GM12878 (cell line): ENCODE measurements at regions not wholly inside any gene's neighbourhood (a gene's known extent, or its start where the extent isn't known, plus 50 kb on each side); places are given as distances from the start of the nearest gene placed in this dataset.

Source experiments
- ATAC-seq: fragments of 200-7000 bp; cut with Tn5 transposase; 3 replicates; pipeline ENCODE4 v1.9.1; 2020; ENCODE audit warnings: mild to moderate bottlenecking, moderate library complexity
- BruUV-seq: library from RNA; stranded (reverse); fragments of 400-500 nt; replicated peaks from 2 replicates; lab custom pipeline; 2021; lab: Mats Ljungman, UMichigan
- CTCF ChIA-PET: fragments of 300-600 bp; sonication (Branson Sonifier 250); formaldehyde crosslinking; extraction: SDS; loops from one replicate; lab custom pipeline; 2021; ENCODE audit warnings: inconsistent platforms; lab: Yijun Ruan, JAX
- POLR2A ChIA-PET: fragments of 350-600 bp; formaldehyde crosslinking; extraction: SDS; loops from one replicate; lab custom pipeline; 2021; ENCODE audit warnings: inconsistent platforms; lab: Charles Lee
- RAD21 ChIA-PET: fragments of 300-600 bp; sonication (Branson Sonifier 250); formaldehyde crosslinking; loops from one replicate; lab custom pipeline; 2023; ENCODE audit warnings: antibody characterized with exemption; ENCODE audit not compliant: unreplicated experiment; lab: Charles Lee
- SMC1A ChIA-PET: fragments of 300-600 bp; sonication (Branson Sonifier 250); formaldehyde crosslinking; loops from one replicate; lab custom pipeline; 2023; ENCODE audit not compliant: unreplicated experiment, uncharacterized antibody; lab: Charles Lee
- DNase-seq: peaks from one replicate; pipeline ENCODE4 v3.0.0-alpha.2; 2011; ENCODE audit warnings: low read depth, low spot score
- FAIRE-seq: peaks from 3 replicates; lab custom pipeline; 2011; peaks lifted over from hg19 to GRCh38; lab: Jason Lieb, UNC
- H2AFZ ChIP-seq: 2 replicates; pipeline ENCODE4 v1.6.0; 2011; ENCODE audit warnings: low read depth, low read length, control low read depth; ENCODE audit not compliant: control insufficient read depth
- H3K27ac ChIP-seq: 2 replicates; pipeline ENCODE4 v1.5.1; 2011; ENCODE audit warnings: control low read depth; ENCODE audit not compliant: control insufficient read depth, insufficient read depth
- H3K27me3 ChIP-seq, 2 experiments: replicated peaks in 1 of 2; 2 replicates each; pipeline versions ENCODE4 v1.6.0 to v1.6.1; 2011; ENCODE audit warnings: low read length in 1 of 2; ENCODE audit not compliant: control insufficient read depth in 2 of 2, insufficient read depth in 2 of 2
- H3K36me3 ChIP-seq, 2 experiments: 2 replicates each; pipeline ENCODE4 v1.5.1; 2011; ENCODE audit warnings: low read length in 1 of 2; ENCODE audit not compliant: control insufficient read depth in 2 of 2, insufficient read depth in 2 of 2
- H3K4me1 ChIP-seq: 2 replicates; pipeline ENCODE4 v1.6.1; 2011; ENCODE audit warnings: mild to moderate bottlenecking, low read length, moderate library complexity, mixed read lengths; ENCODE audit not compliant: control insufficient read depth, insufficient read depth
- H3K4me2 ChIP-seq: 2 replicates; pipeline ENCODE4 v1.6.0; 2011; ENCODE audit warnings: control low read depth; ENCODE audit not compliant: control insufficient read depth, insufficient read depth
- H3K4me3 ChIP-seq: fragments of 200-600 bp; sonication (generic); 2 replicates; pipeline ENCODE4 v1.5.1; 2016
- H3K79me2 ChIP-seq: 2 replicates; pipeline ENCODE4 v1.6.0; 2011; ENCODE audit warnings: low read length; ENCODE audit not compliant: control insufficient read depth, insufficient read depth
- H3K9ac ChIP-seq: 2 replicates; pipeline ENCODE4 v1.8.0; 2011; ENCODE audit warnings: low read length, control low read depth, mixed read lengths; ENCODE audit not compliant: control insufficient read depth, insufficient read depth
- H3K9me3 ChIP-seq: replicated peaks from 3 replicates; pipeline ENCODE4 v1.5.1; 2011; ENCODE audit warnings: mild to moderate bottlenecking, low read length; ENCODE audit not compliant: control insufficient read depth, insufficient read depth
- H4K20me1 ChIP-seq: 2 replicates; pipeline ENCODE4 v1.6.0; 2011; ENCODE audit not compliant: control insufficient read depth, insufficient read depth
- CREB1 ChIP-seq: IDR thresholded peaks from 2 replicates; pipeline ENCODE4 v1.6.1; 2012; ENCODE audit warnings: low read depth, mild to moderate bottlenecking, inconsistent platforms
- E2F8 ChIP-seq: fragments of 450-650 bp; IDR thresholded peaks from 2 replicates; pipeline ENCODE4 v1.6.1; 2018; ENCODE audit warnings: mild to moderate bottlenecking, low read depth, moderate library complexity; ENCODE audit not compliant: partially characterized antibody
- HDAC2 ChIP-seq: fragments of 200-600 bp; sonication (generic); IDR thresholded peaks from 2 replicates; pipeline ENCODE4 v1.6.1; 2017
- IRF5 ChIP-seq: fragments of 450-650 bp; IDR thresholded peaks from 2 replicates; pipeline ENCODE4 v1.6.1; 2017; ENCODE audit warnings: borderline replicate concordance
- JUND ChIP-seq: IDR thresholded peaks from 2 replicates; pipeline ENCODE4 v1.6.1; 2012; ENCODE audit warnings: low read depth, mild to moderate bottlenecking, low read length, improper control_type of control experiment, moderate library complexity
- LARP7 ChIP-seq: fragments of 450-650 bp; IDR thresholded peaks from 2 replicates; pipeline ENCODE4 v1.6.1; 2017; ENCODE audit warnings: mild to moderate bottlenecking
- MYB ChIP-seq: fragments of 150-350 bp; IDR thresholded peaks from 2 replicates; pipeline ENCODE4 v1.6.1; 2014; ENCODE audit warnings: mild to moderate bottlenecking, low read depth, low read length, borderline replicate concordance
- NFYB ChIP-seq: IDR thresholded peaks from 2 replicates; pipeline ENCODE4 v1.6.1; 2011; ENCODE audit warnings: low read depth, mild to moderate bottlenecking, low read length, improper control_type of control experiment, moderate library complexity; ENCODE audit not compliant: insufficient read depth
- PAX5 ChIP-seq: IDR thresholded peaks from 2 replicates; pipeline ENCODE4 v1.6.1; 2011; ENCODE audit warnings: low read depth, low read length, borderline replicate concordance
- RFX5 ChIP-seq: IDR thresholded peaks from 2 replicates; pipeline ENCODE4 v1.6.1; 2011; ENCODE audit warnings: low read depth, low read length, improper control_type of control experiment
- SIN3A ChIP-seq: IDR thresholded peaks from 2 replicates; pipeline ENCODE4 v1.6.1; 2012; ENCODE audit warnings: low read depth, low read length, improper control_type of control experiment
- SMAD1 ChIP-seq: fragments of 450-650 bp; IDR thresholded peaks from 2 replicates; pipeline ENCODE4 v1.6.1; 2018; ENCODE audit warnings: mild to moderate bottlenecking, low read depth; ENCODE audit not compliant: partially characterized antibody
- ZNF24 ChIP-seq: fragments of 450-650 bp; IDR thresholded peaks from 2 replicates; pipeline ENCODE4 v1.6.1; 2017; ENCODE audit warnings: antibody characterized with exemption, mild to moderate bottlenecking
- ZNF622 ChIP-seq: fragments of 450-650 bp; IDR thresholded peaks from 2 replicates; pipeline ENCODE4 v1.6.1; 2017; ENCODE audit warnings: mild to moderate bottlenecking, inconsistent platforms
- WGBS: methylation state at CpG from one replicate; pipeline ENCODE4 v1.1.6; 2016; ENCODE audit warnings: low lambda C conversion rate; ENCODE audit not compliant: insufficient replicate concordance, insufficient coverage; ENCODE audit errors: missing lambda C conversion rate; 5-methylcytosine and 5-hydroxymethylcytosine counted together
- in situ Hi-C: fragments of 300-500 bp; cut with MboI; formaldehyde crosslinking; loops from 9 replicates; pipeline ENCODE4 v1.14.3; 2018; ENCODE audit warnings: mixed read lengths
- intact Hi-C: fragments of 100-400 bp; cut with micrococcal nuclease; formaldehyde crosslinking; loops from one replicate; pipeline ENCODE4 v1.14.2; 2022; ENCODE audit not compliant: unreplicated experiment
- TF ChIP-seq, protein P1 (sequence below): fragments of 450-650 bp; formaldehyde crosslinking; IDR thresholded peaks from 2 replicates; pipeline ENCODE4 v1.5.0; 2022; ENCODE audit warnings: mild to moderate bottlenecking, missing genetic modification characterization

GRCh38 chr22:49151256-49152126 lies 676.2 kb downstream of the BRD1 start:
- H3K27ac ChIP-seq = no peak overlapping the region
- H3K9me3 ChIP-seq = no peaks in the 10 kb centered on the region; the same call in 2 of the 3 replicates
- H3K36me3 ChIP-seq = no peaks in the 10 kb centered on the region
- ChIA-PET RAD21 (no interaction called here), CTCF (no interaction called here), POLR2A (no interaction called here), SMC1A (no interaction called here)
- H3K4me1 ChIP-seq = no peaks in the 10 kb centered on the region
- H2AFZ ChIP-seq = no peak overlapping the region
- H3K4me3 ChIP-seq = no peak overlapping the region
- H3K9ac ChIP-seq = no peak overlapping the region
- ATAC-seq (no peak), FAIRE-seq (no peak), DNase-seq (no peak)
- intact Hi-C loops (no loop called here), in situ Hi-C loops (loop anchor here (25.0 kb wide), 1 partner anchor 89 kb away; no protein-coding TSS in a partner anchor)
- no TSS peak for BruUV-seq
- no peak overlapping the region for H3K4me2 ChIP-seq
- H4K20me1 ChIP-seq = no peaks in the 10 kb centered on the region
- no peaks in the 10 kb centered on the region for H3K79me2 ChIP-seq
- no peaks in the 10 kb centered on the region for H3K27me3 ChIP-seq
- 35% methylated on average over 22 of the region's 24 CpGs for WGBS
- no peak for TF ChIP-seq JUND
- no peak for TF ChIP-seq CREB1
- TF ChIP-seq LARP7 = no peak
- TF ChIP-seq PAX5 = no peak
- no peak for TF ChIP-seq HDAC2
- no peak for TF ChIP-seq E2F8
- no peak for TF ChIP-seq RFX5
- no peak for TF ChIP-seq ZNF24
- no peak for TF ChIP-seq MYB
- TF ChIP-seq ZNF622 = no peak
- no peak for TF ChIP-seq IRF5
- TF ChIP-seq SMAD1 = no peak
- TF ChIP-seq, protein P1, sequence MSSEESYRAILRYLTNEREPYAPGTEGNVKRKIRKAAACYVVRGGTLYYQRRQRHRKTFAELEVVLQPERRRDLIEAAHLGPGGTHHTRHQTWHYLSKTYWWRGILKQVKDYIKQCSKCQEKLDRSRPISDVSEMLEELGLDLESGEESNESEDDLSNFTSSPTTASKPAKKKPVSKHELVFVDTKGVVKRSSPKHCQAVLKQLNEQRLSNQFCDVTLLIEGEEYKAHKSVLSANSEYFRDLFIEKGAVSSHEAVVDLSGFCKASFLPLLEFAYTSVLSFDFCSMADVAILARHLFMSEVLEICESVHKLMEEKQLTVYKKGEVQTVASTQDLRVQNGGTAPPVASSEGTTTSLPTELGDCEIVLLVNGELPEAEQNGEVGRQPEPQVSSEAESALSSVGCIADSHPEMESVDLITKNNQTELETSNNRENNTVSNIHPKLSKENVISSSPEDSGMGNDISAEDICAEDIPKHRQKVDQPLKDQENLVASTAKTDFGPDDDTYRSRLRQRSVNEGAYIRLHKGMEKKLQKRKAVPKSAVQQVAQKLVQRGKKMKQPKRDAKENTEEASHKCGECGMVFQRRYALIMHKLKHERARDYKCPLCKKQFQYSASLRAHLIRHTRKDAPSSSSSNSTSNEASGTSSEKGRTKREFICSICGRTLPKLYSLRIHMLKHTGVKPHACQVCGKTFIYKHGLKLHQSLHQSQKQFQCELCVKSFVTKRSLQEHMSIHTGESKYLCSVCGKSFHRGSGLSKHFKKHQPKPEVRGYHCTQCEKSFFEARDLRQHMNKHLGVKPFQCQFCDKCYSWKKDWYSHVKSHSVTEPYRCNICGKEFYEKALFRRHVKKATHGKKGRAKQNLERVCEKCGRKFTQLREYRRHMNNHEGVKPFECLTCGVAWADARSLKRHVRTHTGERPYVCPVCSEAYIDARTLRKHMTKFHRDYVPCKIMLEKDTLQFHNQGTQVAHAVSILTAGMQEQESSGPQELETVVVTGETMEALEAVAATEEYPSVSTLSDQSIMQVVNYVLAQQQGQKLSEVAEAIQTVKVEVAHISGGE (CRISPR knock-in tag) = no peak
- no peak for TF ChIP-seq SIN3A
- no peak for TF ChIP-seq NFYB
